Activated T-cell treated with anti-CD3 and anti-CD28 coated beads for 48 hours (primary cell): ENCODE measurements at regions not wholly inside any gene's neighbourhood (a gene's known extent, or its start where the extent isn't known, plus 50 kb on each side); places are given as distances from the start of the nearest gene placed in this dataset.
"Not testable (repeated sequence)": the region's sequence is repeated elsewhere in the genome, so short reads cannot be mapped to it uniquely, and the experiment has no call there.

Source experiments
- DNase-seq: peaks from one replicate; pipeline ENCODE4 v3.0.0-alpha.2; 2020; ENCODE audit warnings: low read depth

DNA sequence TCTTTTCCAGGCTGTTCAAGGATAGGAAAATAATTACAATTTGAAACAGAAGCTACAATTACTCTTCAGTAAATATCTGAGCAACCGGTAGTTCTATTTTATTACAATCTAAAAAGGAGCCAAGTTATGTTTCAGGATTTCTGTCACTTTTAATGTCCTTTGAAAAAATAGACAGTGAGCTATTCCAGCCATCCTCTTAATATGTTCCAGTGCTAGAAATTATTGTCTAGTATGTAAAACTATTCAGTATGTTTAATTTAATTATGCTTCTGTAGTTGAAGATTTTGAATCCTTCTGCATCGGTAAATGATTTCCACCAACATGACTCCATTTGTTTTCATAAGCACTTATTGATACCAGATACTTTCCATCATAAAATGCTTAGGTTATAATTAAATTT is 129.6 kb upstream of the SEMA3D start:
- no peak for DNase-seq

DNA sequence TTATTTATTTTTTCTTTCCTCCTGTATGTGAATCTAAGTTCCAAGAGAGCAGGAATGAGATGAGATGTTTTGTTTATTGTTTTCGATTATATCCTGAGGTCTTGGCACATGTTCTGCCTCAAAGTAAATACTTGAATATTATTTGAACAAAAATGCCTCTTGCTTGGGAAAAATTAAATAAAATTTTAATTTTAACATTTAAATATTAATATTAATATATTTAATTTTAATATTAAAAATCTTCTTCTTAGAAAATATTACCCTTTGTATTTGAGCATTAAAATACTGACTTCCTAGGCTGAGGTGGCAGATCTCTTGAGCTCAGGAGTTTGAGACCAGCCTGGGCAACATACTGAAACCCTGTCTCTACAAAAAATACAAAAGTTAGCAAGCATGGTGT is 123.4 kb upstream of the SEMA3D start:
- DNase-seq: no peak

DNA sequence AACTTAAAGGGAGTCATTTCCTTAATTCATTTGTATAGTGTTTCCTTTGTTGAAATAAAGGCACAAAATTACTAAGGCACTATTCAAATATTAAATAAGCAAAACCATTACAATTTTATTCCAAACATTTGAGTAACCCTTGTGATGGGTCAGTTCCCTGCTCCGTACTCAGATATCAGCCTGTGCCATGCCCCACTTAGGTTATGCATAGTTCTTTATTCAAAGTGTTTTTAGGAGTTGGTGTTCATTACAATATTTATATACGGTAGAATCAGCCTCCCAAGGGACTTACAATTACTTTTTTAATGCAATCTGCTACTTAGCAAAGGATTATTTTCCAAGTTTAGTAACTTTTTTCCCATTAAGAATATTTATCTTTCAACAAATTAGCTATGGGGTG is 119.3 kb upstream of the SEMA3D start:
- no peak for DNase-seq

DNA sequence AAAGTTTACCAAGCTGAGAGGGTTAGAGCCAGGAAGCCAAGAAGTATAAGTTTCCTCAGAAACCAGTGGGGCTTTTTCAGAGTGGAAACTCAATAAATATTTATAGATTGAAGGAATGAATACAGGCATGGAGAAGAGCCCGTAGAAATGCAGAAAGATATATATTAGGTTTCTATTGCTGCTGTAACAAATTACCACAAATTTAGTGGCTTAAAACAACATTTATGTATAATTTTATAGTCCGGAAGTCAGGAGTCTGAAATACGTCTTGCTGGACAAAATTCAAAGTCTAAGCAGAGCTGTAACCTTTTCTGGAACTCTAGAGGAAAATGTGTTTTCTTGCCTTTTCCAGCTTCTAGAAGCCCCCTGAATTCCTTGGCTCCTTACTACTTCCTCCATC is 107.3 kb upstream of the SEMA3D start:
- DNase-seq: no peak

- DNase-seq: no peak
These were observed 106.2 kb upstream of the SEMA3D start for GRCh38 chr7:85292908-85293576.

DNA sequence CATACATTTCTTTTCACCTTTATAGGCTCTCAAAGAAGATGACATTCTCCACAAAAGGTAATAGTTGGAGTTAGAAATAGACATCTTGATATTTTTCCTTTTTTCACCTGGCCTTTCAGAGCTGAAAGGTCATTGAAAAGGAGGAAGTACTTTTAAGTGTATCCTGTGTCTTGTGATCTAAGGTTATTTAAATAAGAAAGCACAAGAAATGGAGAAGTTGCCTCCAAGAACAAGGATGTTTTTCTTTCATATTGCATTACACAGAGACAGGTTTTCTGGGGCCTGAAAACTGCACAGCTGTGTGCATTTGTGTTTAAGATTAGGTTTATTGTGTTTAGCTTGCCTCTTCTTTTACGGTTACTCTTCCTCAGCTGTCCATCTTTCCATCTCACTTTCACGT is 103.4 kb upstream of the SEMA3D start:
- DNase-seq: no peak

GRCh38 chr7:85289279-85289678 is 102.4 kb upstream of the SEMA3D start:
- DNase-seq: no peak

DNA sequence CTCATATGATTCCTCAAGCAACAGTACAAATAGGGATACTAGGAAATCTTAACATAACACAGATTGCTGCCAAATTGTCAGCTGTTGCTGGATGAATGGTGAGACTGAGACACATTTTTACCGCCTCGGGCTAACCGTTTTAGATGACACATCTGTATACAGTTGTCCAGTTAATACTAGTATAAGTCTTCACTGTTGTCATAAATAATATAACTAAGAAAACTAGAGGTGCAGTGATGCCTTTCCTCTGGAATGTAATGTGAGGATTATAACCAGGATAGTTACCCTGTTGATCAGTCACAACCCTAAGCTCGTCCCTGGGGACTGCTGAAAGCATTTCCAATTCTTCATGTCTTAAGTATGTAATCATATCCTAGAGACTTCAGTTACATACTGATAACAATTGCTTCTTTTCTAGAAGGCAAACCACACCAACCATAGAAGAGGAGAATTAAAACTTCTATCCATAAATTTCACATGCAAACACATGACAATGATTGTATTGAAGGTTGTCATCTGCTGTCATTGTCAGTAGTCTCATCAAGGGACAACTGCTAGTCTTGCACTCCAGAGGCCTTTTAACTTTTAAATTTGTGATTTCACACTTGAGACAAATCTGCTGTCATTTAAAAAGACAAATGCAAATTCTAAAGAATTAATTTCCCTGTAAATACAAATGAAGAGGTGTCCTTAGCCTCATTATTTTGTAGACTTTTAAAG is 100.4 kb upstream of the SEMA3D start:
- no peak for DNase-seq

DNA sequence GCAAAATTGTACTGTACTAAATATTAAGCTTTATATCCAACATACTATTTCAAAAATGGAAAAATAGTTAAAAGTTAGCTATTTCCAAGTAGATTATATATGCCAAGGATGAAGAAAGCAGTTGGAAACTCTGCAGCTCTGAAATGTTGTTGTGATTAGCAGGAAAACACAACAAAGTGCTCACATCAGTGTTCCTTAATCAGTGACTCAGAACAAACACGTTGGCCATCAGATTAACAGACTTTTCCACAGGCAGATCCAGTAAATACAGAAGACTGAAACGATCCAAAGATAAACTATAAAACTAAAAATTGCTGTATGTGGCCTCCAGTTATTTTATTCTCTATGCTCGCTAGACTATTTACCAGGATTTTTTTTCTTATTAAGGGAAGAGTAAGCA is 99.6 kb upstream of the SEMA3D start:
- no peak for DNase-seq

- no peak for DNase-seq
These were observed 98.7 kb upstream of the SEMA3D start for GRCh38 chr7:85285527-85285926.

DNA sequence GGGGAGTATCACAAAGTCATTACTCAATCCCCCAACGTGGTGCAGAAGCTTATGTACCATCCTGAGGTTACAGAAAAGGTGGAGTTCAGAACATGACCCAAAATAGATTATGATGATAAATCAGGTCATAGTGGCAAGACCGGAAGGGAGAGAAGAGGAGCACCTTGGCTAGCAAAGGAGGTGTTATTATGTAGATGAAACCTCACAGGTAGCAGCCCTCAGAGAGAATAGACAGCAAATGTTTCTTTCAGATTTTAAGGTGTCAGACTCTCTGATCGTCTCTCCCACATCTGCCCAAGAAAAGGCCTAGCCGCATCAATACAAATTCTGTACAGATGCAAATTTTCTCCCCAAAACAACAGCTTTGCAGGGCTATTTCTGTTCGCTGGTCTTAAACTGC is 88.3 kb upstream of the SEMA3D start:
- no peak for DNase-seq

- no peak for DNase-seq
These were observed 87.6 kb upstream of the SEMA3D start for GRCh38 chr7:85274454-85274853.

GRCh38 chr7:85262891-85263290 is 76.0 kb upstream of the SEMA3D start:
- DNase-seq: no peak

GRCh38 chr7:85261336-85261735 is 74.5 kb upstream of the SEMA3D start:
- no peak for DNase-seq

DNA sequence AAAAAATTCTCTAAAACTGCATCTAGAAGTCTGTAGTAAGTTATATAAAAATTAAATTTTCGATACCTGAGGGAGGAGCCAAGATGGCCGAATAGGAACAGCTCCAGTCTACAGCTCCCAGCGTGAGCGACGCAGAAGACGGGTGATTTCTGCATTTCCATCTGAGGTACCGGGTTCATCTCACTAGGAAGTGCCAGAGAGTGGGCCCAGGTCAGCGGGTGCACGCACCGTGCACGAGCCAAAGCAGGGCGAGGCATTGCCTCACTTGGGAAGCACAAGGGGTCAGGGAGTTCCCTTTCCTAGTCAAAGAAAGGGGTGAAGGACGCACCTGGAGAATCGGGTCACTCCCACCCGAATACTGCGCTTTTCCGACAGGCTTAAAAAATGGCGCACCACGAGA is 62.9 kb upstream of the SEMA3D start:
- DNase-seq: not testable (repeated sequence)

- DNase-seq: no peak
These were observed 52.3 kb upstream of the SEMA3D start for GRCh38 chr7:85239109-85239508.

- no peak for DNase-seq
These were observed 50.9 kb upstream of the SEMA3D start for GRCh38 chr7:85237721-85238120.
